Activated naive CD8-positive, alpha-beta T cell treated with anti-CD3 and anti-CD28 coated beads for 36 hours (primary cell): ENCODE measurements at regions not wholly inside any gene's neighbourhood (a gene's known extent, or its start where the extent isn't known, plus 50 kb on each side); places are given as distances from the start of the nearest gene placed in this dataset.
"Not testable (repeated sequence)": the region's sequence is repeated elsewhere in the genome, so short reads cannot be mapped to it uniquely, and the experiment has no call there.

Source experiments
- DNase-seq: peaks from one replicate; pipeline ENCODE4 v3.0.0; 2021
- H3K27ac Mint-ChIP-seq: one replicate; pipeline ENCODE4 v1.8.0; 2022; ENCODE audit warnings: mild to moderate bottlenecking, moderate library complexity, mixed read lengths
- H3K27me3 Mint-ChIP-seq: one replicate; pipeline ENCODE4 v1.8.0; 2022; ENCODE audit warnings: mild to moderate bottlenecking, mixed read lengths
- H3K36me3 Mint-ChIP-seq: one replicate; pipeline ENCODE4 v1.8.0; 2021; ENCODE audit warnings: mild to moderate bottlenecking, mixed read lengths
- H3K4me1 Mint-ChIP-seq: one replicate; pipeline ENCODE4 v1.8.0; 2021; ENCODE audit warnings: mixed read lengths
- H3K4me3 Mint-ChIP-seq: one replicate; pipeline ENCODE4 v1.8.0; 2022; ENCODE audit warnings: mild to moderate bottlenecking, moderate library complexity, mixed read lengths
- H3K9me3 Mint-ChIP-seq: one replicate; pipeline ENCODE4 v1.8.0; 2022; ENCODE audit warnings: mixed read lengths

DNA sequence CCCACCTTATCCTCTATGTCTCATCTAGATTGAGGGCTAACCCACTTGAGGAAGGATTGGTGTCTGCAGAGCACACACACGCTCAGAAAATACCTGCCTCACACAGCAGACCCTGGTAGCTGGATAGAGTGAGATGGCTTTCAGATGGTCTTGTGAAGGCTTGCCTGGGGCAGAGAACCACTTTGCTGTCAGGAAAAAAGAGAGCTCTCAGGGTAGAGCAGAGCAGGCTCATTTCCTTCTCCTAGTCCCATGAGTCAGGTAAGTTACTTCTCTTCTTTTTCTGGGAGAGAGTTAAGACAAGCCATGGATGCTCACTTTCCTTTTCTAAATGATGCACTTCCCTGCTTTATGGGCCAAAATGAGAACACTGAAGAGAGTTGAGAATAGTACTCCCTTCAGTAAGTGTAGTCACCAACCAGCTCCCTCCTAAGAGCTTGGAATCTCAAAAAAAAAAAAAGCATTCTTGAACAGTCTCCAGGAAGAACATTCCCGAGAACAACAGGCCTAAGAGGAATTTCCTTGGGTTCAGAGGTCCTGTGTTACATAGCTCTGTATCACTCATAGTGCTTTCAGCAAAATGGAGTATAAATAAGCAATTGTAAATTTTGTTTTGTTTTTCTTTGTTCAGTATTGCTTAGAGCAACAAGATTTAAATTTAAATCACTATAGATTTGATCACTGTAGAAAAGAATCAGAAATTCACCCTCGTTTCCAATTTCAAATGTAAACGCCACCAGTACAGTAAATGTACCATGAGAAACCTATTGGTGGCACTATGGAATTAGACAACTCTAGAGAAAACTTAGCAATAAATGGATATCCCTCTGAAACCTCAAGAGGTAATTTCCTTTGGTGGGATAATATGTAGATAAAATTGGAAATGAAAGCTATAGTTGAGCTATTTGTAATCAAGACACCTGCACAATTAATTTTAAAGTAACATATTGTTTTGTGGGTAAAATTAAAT is 530.3 kb downstream of the RFPL4B start:
- H3K27me3 Mint-ChIP-seq, result no peaks in the 10 kb centered on the region

DNA sequence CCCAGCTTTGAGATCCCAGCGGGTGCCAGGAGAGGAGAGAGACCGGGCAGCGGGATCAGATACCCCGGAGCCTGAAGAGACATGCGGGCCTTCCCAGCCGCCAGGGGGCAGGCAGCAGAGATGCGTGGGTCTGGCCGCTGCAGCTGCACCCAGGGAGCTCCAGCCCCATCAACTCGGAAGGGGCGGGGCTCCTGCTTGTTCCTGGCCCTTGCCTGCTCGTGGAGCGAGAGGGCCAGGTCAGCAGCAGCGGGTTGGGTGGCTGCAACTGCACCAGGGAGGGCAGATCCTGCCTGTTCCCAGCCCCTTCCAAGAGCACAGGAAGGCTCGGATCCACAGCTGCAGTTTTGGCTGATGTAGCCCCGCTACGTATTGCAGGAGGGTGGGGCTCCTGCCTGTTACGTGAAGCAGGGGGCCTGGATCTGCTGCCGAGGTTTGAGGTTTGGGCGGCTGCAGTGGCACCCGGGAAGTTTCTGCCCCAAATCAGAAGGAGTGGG is 532.8 kb downstream of the RFPL4B start:
- H3K27ac Mint-ChIP-seq, result no peak overlapping the region
- no peaks in the 10 kb centered on the region for H3K36me3 Mint-ChIP-seq
- H3K9me3 Mint-ChIP-seq, result no peaks in the 10 kb centered on the region
- H3K4me1 Mint-ChIP-seq, result no peaks in the 10 kb centered on the region
- H3K27me3 Mint-ChIP-seq, result no peaks in the 10 kb centered on the region
- no peak overlapping the region for H3K4me3 Mint-ChIP-seq
- no peak for DNase-seq

More for the DNA sequence above, 530.3 kb downstream of the RFPL4B start:
- DNase-seq, result no peak
- Mint-ChIP-seq H3K9me3 (peaks cover 2% of the 10 kb centered on the region), H3K36me3 (no peaks in the 10 kb centered on the region), H3K4me3 (no peak overlapping the region), H3K4me1 (no peaks in the 10 kb centered on the region), H3K27ac (no peak overlapping the region)

DNA sequence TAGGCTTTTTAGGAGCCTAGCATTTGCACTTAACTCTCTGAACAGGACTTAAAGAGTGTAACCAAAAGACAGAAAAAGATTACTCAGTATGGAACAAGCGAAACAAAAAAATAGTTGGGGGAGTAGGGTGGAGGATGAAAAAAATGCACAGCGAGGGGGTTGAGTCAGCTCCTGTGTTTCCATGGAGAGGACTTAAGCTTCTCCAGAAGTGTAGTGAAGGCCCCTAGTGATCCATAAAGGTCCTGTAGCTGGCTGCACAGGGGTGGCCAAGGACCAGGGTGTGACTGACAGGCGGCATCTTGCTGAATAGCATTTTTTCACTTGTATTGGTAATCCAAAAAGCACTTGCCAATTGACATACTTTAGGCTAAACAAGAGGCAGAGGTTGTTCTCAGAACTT is 533.9 kb downstream of the RFPL4B start:
- no peak for DNase-seq
- no peaks in the 10 kb centered on the region for H3K36me3 Mint-ChIP-seq
- no peaks in the 10 kb centered on the region for H3K27me3 Mint-ChIP-seq
- no peaks in the 10 kb centered on the region for H3K4me1 Mint-ChIP-seq
- no peak overlapping the region for H3K27ac Mint-ChIP-seq
- H3K4me3 Mint-ChIP-seq, result no peak overlapping the region
- peaks cover 2% of the 10 kb centered on the region for H3K9me3 Mint-ChIP-seq

DNA sequence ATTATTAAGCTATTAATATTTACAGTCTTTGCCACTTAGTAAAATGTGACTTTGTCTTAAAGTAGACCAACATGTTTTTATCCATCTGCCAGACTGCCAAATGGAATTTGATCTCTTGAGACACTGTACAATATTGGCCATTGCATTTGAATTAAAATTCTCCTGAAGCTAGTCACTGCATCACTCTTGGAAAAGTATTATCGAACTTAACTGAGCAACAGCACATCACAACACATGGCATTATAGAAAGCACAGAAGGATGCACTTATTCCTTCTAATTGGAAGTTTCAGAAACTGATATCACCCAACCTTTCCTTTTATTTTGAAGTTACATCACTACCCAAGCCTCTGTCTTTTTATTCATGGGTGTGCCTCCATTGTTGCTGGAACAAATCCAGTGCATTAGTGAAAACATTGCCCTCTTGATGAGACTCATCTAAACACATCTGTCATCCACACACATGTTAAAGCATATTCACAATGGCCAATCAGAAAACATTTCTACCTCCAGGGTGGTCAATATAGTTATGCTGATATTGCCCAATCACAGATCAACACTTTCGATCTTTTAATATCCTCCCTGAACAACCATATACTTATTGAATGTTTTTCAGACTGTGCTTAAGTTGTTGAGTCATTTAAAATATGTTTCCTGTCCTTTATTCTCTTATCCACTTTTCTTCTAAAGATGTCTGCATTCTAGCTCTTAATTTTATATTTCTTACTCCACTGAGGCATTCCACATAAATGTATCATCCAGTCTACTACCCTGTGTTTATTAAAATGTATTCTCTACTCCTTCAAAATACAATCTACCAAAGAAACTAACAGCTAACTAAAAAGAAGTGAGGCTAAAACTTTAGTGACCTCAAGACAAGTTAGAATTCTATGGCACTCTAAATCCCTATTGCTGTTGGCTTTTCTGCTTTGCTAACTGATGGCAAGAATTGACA is 535.0 kb downstream of the RFPL4B start:
- Mint-ChIP-seq H3K9me3 (peaks cover 2% of the 10 kb centered on the region), H3K4me3 (no peak overlapping the region), H3K4me1 (no peaks in the 10 kb centered on the region), H3K36me3 (no peaks in the 10 kb centered on the region), H3K27ac (no peak overlapping the region), H3K27me3 (no peaks in the 10 kb centered on the region)
- no peak for DNase-seq

DNA sequence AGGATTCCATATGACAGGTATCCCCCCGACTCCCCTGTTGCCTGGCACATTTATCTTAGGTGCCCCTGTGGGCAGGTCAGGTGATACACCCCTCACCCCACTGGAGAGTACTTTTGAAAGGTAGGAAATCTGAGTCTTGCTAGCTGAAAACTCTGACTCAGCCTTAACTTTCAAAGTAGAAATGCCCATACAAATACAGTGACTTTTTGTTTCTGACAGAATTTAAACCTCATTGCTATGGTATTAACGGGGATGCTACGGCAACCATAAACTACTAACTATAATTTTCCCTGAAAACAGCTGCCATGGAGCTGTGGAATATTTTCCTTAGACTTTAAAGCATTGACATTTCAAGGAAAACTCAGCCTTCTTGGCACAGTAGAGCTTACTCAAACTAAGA is 536.0 kb downstream of the RFPL4B start:
- DNase-seq, result no peak
- H3K27ac Mint-ChIP-seq, result no peak overlapping the region
- no peaks in the 10 kb centered on the region for H3K27me3 Mint-ChIP-seq
- peaks cover 2% of the 10 kb centered on the region for H3K9me3 Mint-ChIP-seq
- H3K36me3 Mint-ChIP-seq, result no peaks in the 10 kb centered on the region
- no peak overlapping the region for H3K4me3 Mint-ChIP-seq
- H3K4me1 Mint-ChIP-seq, result no peaks in the 10 kb centered on the region

DNA sequence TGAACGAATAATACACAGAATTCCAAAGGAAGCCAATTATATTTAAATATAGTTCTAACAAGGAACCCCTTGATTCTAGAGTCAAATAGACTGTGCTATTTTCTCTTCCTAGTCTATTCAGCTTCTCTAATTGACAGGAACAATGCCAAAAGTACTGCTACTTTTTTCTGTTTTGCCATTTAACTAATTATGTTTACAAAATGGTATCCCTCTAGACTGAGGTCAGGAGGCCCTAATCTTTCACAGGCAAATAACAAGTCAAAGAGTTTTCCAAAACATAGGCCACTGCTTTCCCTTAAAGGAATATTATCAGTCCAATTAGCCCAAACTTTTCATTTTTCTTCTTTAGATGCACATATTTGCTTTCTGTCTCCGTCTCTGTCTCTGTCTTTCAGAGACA is 539.3 kb downstream of the RFPL4B start:
- peaks cover 2% of the 10 kb centered on the region for H3K9me3 Mint-ChIP-seq
- no peak overlapping the region for H3K4me3 Mint-ChIP-seq
- DNase-seq, result no peak
- H3K4me1 Mint-ChIP-seq, result no peaks in the 10 kb centered on the region
- H3K27ac Mint-ChIP-seq, result no peak overlapping the region
- no peaks in the 10 kb centered on the region for H3K36me3 Mint-ChIP-seq
- H3K27me3 Mint-ChIP-seq, result no peaks in the 10 kb centered on the region

DNA sequence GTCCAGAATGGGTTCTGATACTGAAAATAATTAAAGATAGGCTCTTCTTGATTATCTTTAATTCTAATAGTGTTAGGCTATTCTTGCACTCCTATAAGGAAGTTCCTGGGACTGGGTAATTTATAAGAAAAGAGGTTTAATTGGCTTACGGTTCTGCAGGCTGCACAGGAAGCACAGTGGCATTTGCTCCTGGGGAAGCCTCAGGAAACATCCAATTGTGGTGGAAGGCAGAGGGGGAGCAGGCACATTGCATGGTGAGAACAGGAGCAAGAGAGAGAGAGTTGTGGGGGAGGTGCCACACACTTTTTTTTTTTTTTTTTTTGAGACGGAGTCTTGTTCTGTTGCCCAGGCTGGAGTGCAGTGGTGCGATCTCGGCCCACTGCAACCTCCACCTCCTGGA is 540.3 kb downstream of the RFPL4B start:
- not testable (repeated sequence) for H3K27me3 Mint-ChIP-seq

DNA sequence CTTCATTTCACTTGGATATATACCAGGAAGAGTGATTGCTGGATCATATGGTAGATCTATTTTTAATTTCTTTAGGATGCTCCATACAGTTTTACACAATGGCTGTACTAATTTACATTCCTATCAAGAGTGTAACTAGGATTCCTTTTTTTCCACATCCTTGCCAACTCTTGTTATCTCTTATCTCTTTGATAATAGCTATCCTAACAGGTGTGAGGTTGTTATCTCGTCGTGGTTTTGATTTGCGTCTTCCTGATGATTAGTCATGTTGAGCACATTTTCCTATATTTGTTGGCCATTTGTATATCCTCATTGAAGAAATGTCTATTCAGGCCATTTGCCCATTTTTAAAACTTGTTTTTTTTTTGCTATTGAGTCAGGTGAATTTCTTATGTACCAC is 552.4 kb downstream of the RFPL4B start:
- Mint-ChIP-seq H3K4me3 (no peak overlapping the region), H3K36me3 (no peaks in the 10 kb centered on the region), H3K4me1 (no peaks in the 10 kb centered on the region), H3K9me3 (peaks cover 7% of the 10 kb centered on the region), H3K27me3 (no peaks in the 10 kb centered on the region), H3K27ac (no peak overlapping the region)
- no peak for DNase-seq

More for the DNA sequence above, 540.3 kb downstream of the RFPL4B start:
- not testable (repeated sequence) for H3K4me3 Mint-ChIP-seq, H3K27ac Mint-ChIP-seq, H3K36me3 Mint-ChIP-seq, H3K4me1 Mint-ChIP-seq, DNase-seq, H3K9me3 Mint-ChIP-seq

DNA sequence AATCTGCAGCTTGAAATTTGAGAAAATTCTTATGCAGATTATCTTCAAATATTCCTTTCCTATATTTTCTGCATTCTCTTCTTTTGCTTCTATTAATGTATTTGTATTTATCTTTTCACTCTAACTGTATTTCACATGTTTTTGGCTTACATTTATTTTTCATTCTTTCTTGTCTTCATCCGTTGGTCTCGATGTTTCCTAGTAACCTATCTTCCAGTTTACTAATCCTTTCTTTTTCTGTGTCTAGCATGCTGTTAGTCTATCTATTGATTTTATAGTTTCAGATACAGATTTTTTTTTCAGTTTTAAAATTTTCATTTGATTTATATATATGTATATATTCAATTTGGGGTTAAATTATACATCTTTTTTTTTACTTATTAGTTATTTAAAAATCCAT is 556.2 kb downstream of the RFPL4B start:
- Mint-ChIP-seq H3K4me3 (no peak overlapping the region), H3K36me3 (no peaks in the 10 kb centered on the region), H3K9me3 (peaks cover 5% of the 10 kb centered on the region), H3K4me1 (no peaks in the 10 kb centered on the region), H3K27ac (no peak overlapping the region), H3K27me3 (no peaks in the 10 kb centered on the region)
- no peak for DNase-seq

DNA sequence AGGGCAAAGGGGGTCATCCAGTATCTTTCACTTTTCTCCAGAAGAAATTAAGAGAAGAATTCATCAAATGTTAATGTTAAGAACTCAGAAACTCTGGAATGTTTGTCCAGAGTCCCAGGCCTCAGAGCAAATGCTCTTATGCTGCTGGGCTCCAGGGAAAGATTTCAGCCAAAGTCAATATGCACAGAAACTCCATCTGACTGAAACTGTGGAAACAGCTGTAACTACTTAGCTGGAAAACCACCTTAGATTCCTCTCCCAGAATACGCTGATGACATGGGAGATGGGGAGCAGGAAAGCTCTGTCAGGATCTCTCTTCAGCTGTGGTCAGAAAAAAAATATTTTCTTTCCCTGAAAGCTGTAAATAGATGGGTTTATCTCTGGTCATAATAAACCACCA is 559.6 kb downstream of the RFPL4B start:
- Mint-ChIP-seq H3K27ac (no peak overlapping the region), H3K4me1 (no peaks in the 10 kb centered on the region), H3K36me3 (no peaks in the 10 kb centered on the region), H3K4me3 (no peak overlapping the region), H3K9me3 (peaks cover 5% of the 10 kb centered on the region), H3K27me3 (no peaks in the 10 kb centered on the region)
- DNase-seq, result no peak

DNA sequence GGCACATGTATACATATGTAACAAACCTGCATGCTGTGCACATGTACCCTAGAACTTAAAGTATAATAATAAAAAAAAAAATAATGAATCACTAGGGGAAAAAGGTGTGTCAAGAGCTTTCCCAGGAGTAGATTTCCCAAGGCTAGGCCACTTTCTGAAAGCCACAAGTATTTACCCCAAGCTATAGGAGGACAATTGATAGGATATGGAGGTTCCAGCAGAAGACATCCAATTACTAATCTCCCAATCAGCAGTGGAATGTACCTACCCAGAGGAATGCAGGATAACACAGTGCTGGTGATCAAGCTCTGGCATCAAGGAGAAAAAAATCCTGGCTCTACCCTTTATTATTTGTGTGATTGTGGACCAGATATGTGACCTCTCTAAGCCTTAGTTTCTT is 562.7 kb downstream of the RFPL4B start:
- Mint-ChIP-seq H3K27me3 (no peaks in the 10 kb centered on the region), H3K27ac (no peak overlapping the region), H3K36me3 (no peaks in the 10 kb centered on the region), H3K9me3 (no peaks in the 10 kb centered on the region), H3K4me3 (no peak overlapping the region), H3K4me1 (no peaks in the 10 kb centered on the region)
- no peak for DNase-seq

DNA sequence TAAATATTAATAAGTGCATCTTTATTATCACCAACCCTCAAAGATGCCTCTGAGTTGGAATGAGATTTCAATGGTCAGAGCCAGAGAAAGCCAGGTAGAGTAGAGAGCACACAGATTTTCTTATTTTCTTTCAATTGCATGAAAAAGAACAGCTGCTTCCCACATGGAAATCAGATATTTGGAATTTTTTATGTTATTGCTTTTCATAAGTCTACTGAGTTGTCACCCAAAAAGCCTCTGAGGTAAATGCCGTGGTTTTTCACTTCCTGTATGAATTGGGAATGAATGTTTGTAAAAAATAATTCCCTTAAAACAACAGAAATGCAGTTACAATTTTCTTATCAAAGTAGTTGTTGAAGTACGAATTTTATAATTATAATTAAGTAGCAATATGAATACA is 563.1 kb downstream of the RFPL4B start:
- no peak overlapping the region for H3K4me3 Mint-ChIP-seq
- H3K9me3 Mint-ChIP-seq, result no peaks in the 10 kb centered on the region
- H3K36me3 Mint-ChIP-seq, result no peaks in the 10 kb centered on the region
- no peak overlapping the region for H3K27ac Mint-ChIP-seq
- H3K4me1 Mint-ChIP-seq, result no peaks in the 10 kb centered on the region
- H3K27me3 Mint-ChIP-seq, result no peaks in the 10 kb centered on the region
- DNase-seq, result no peak

DNA sequence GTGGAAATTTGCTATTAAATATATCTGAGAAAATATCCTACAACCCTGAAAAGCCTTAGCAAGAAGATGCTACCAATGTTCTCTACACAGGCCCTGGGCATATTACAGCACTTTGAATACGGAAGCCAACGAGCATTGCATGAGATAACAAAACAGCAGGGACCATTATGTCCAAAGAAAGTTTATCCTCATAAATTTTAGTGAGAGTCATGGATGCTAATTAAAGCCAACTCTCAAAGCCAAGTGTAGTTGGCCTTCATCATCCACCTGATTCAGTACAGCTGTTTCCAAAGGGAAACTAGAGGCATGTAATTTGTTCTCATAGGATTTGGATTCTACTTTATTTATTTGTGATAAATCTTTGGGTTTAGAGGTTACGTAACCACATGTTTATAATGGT is 564.8 kb downstream of the RFPL4B start:
- no peak overlapping the region for H3K4me3 Mint-ChIP-seq
- H3K36me3 Mint-ChIP-seq, result no peaks in the 10 kb centered on the region
- no peak for DNase-seq
- H3K27ac Mint-ChIP-seq, result no peak overlapping the region
- H3K27me3 Mint-ChIP-seq, result no peaks in the 10 kb centered on the region
- no peaks in the 10 kb centered on the region for H3K9me3 Mint-ChIP-seq
- H3K4me1 Mint-ChIP-seq, result no peaks in the 10 kb centered on the region

DNA sequence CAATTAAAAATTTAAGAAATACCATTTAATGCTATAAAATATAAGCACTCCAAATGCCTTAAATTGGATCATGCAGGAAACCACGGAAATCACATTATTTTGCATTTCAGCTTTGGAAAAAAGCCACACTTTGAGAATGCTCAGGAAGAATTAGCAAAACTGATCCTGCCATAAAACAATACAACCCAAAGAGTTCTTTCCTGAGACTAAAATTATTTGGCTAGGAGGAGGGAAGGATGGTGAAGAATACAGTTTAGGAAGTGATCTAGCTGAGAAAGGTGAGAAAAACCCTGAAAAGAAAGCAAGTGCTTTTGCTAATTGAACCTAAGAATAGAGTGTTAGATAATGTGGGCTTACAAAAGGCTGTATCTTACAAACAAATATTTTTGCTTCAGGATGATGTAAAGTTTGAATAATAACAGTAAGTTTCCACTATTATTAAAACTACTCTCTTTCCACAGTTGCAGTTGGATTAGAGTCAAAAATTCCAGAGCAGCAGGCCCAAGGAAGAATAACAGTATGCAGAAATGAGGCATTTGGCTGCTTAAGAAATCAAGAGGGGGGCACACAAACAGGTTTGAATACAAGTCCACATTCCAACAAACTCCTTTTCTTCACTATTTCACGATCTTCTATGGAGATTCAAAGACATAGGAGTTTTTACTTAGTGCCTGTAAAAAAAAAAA is 565.4 kb downstream of the RFPL4B start:
- no peaks in the 10 kb centered on the region for H3K27me3 Mint-ChIP-seq
- H3K4me1 Mint-ChIP-seq, result no peaks in the 10 kb centered on the region
- no peaks in the 10 kb centered on the region for H3K9me3 Mint-ChIP-seq
- H3K4me3 Mint-ChIP-seq, result no peak overlapping the region
- no peak overlapping the region for H3K27ac Mint-ChIP-seq
- no peak for DNase-seq
- H3K36me3 Mint-ChIP-seq, result no peaks in the 10 kb centered on the region

DNA sequence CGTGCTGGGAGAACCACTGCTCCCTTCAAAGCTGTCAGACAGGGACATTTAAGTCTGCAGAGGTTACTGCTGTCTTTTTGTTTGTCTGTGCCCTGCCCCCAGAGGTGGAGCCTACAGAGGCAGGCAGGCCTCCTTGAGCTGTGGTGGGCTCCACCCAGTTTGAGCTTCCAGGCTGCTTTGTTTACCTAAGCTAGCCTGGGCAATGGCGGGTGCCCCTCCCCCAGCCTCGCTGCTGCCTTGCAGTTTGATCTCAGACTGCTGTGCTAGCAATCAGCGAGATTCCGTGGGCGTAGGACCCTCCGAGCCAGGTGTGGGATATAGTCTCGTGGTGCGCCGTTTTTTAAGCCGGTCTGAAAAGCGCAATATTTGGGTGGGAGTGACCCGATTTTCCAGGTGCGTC is 572.6 kb downstream of the RFPL4B start:
- not testable (repeated sequence) for H3K4me3 Mint-ChIP-seq, DNase-seq, H3K36me3 Mint-ChIP-seq, H3K27me3 Mint-ChIP-seq, H3K27ac Mint-ChIP-seq, H3K4me1 Mint-ChIP-seq, H3K9me3 Mint-ChIP-seq
